ENCODE measurements at regions not wholly inside any gene's neighbourhood (a gene's known extent, or its start where the extent isn't known, plus 50 kb on each side); places are given as distances from the start of the nearest gene placed in this dataset.

DNA sequence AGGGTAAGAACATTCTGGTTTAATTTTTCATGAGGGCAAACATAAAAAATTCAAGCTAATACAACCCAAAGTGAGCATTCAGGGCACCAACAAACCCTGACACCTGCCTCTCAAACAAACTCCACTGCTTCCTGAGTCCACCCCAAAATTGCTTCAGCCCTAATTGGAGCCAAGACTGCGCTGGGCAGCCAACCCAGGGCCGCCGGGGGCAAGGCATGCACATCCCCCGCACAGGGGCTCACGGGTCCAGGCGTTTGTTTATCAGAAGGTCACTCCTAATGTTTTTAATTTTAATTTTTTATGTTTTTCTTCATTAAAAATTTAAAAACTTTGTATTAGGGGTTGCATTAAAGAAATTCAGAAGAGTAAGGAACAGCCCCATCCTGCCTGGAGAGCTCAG, 459.1 kb upstream of the CDH4 start:
- H3K9me3 ChIP-seq (ENCODE audit: control insufficient read depth, low read length) = no peaks in the 10 kb centered on the region
- WGBS = 75% methylated on average over 6 of the region's 6 CpGs
- intact Hi-C loops (cut with DNase I) = loop anchor here in 1 of 4 donors (5.0 kb wide), 1 partner anchor 49 kb away; no protein-coding TSS in a partner anchor
- H3K4me1 ChIP-seq (ENCODE audit: control insufficient read depth, insufficient read depth, low read length) = no peaks in the 10 kb centered on the region
- DNase-seq (no peak), ATAC-seq (no peak)
- H3K27me3 ChIP-seq (ENCODE audit: control insufficient read depth, insufficient read depth) = no peaks in the 10 kb centered on the region
- H3K27ac ChIP-seq (ENCODE audit: low read length) = no peak overlapping the region
- H3K4me3 ChIP-seq (ENCODE audit: low read length) = no peak overlapping the region

DNA sequence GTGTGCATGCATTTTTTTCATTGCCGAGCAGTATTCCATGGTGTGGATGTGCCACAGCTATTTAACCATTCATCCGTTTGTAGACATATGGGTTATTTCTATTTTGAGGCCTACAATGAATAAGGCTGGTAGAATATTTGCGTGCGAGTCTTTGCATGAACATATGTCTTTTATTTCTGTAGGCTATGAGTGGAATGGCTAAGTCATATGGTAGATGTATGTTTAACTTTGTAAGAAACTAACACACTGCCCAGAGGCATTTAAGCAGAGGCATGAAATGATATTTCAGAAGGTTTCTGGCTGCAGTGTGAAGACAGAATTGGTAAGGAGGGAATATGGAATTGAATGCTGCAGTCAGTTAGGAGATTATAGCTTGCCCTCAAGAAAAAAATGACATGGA, 457.4 kb upstream of the CDH4 start:
- Histone ChIP-seq H3K27ac (ENCODE audit: low read length) (no peak overlapping the region), H3K4me3 (ENCODE audit: low read length) (no peak overlapping the region), H3K9me3 (ENCODE audit: control insufficient read depth, low read length) (no peaks in the 10 kb centered on the region), H3K27me3 (ENCODE audit: control insufficient read depth, insufficient read depth) (no peaks in the 10 kb centered on the region), H3K4me1 (ENCODE audit: control insufficient read depth, insufficient read depth, low read length) (no peaks in the 10 kb centered on the region)
- no peak for DNase-seq
- ATAC-seq = no peak
- intact Hi-C loops (cut with DNase I) = loop anchor here in 1 of 4 donors (5.0 kb wide), 1 partner anchor 48 kb away; no protein-coding TSS in a partner anchor
- 92% methylated on average over 4 of the region's 4 CpGs for WGBS

DNA sequence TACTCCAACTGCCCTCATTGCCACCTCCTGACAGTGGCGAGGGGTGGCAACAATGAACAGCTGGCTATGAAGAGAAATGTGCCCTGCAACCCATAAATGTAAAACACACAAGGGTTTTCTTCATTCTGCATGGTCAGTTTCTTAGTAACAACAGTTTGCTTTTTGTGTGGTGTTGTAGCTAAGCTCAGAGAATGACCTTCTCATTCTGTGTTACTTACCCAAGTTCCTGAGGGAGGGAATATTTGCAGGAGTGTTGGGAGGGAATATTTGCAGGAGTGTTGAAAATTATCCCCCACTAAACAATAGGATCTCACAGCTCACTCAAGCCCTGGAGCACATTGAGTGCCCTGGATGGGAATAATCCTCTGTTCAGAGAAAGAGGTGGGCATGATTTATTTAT, 456.4 kb upstream of the CDH4 start:
- no peak for DNase-seq
- no peak for ATAC-seq
- Histone ChIP-seq H3K27me3 (ENCODE audit: control insufficient read depth, insufficient read depth) (no peaks in the 10 kb centered on the region), H3K4me1 (ENCODE audit: control insufficient read depth, insufficient read depth, low read length) (no peaks in the 10 kb centered on the region), H3K27ac (ENCODE audit: low read length) (no peak overlapping the region), H3K4me3 (ENCODE audit: low read length) (no peak overlapping the region), H3K9me3 (ENCODE audit: control insufficient read depth, low read length) (no peaks in the 10 kb centered on the region)
- intact Hi-C loops (cut with DNase I) = no loop called here
- 66% methylated on average over 1 of the region's 1 CpG for WGBS

DNA sequence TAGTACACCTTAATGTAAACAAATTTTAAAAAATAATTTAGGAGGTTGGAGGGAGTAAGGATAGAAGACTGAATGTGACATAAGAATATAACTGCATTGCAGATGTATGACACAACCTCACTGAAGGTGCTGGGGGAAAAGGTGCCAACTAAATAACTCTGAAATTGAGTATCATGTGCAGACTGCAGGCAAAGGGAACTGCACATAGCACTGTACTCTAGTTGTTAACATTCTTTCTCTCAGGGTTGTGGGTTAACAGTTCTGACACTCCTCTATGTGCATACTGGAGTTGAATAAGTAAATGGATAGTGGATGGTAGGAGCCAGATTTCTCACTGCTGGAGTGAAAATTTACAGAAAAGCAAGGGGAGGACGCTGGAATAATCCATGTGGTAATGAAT, 451.9 kb upstream of the CDH4 start:
- ATAC-seq (no peak), DNase-seq (no peak)
- no peak overlapping the region for H3K27ac ChIP-seq (ENCODE audit: low read length)
- no peak overlapping the region for H3K4me3 ChIP-seq (ENCODE audit: low read length)
- H3K9me3 ChIP-seq (ENCODE audit: control insufficient read depth, low read length) = no peaks in the 10 kb centered on the region
- 60% methylated on average over 1 of the region's 1 CpG for WGBS
- no peaks in the 10 kb centered on the region for H3K27me3 ChIP-seq (ENCODE audit: control insufficient read depth, insufficient read depth)
- intact Hi-C loops (cut with DNase I) = no loop called here
- no peaks in the 10 kb centered on the region for H3K4me1 ChIP-seq (ENCODE audit: control insufficient read depth, insufficient read depth, low read length)

DNA sequence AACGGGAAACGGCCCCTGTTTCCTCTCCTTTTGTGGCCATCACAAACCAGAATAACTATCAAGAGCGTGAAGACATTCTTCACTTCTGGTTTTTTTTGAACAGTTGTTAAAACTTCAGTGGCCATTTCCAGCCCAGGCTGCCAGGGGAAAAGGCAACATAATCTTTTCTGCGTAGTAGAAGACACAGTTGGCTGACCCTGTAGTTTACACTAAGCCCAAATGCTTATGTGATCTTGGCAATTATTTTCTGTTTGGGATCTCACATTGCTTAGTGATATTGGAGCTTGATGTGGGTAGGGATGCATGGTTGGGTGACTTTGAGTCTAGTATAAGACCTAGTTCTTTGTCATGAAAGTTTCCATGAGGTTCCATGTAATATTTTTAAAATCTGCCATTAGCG, 449.4 kb upstream of the CDH4 start:
- Histone ChIP-seq H3K27ac (ENCODE audit: low read length) (no peak overlapping the region), H3K9me3 (ENCODE audit: control insufficient read depth, low read length) (no peaks in the 10 kb centered on the region), H3K4me3 (ENCODE audit: low read length) (no peak overlapping the region), H3K27me3 (ENCODE audit: control insufficient read depth, insufficient read depth) (no peaks in the 10 kb centered on the region), H3K4me1 (ENCODE audit: control insufficient read depth, insufficient read depth, low read length) (no peaks in the 10 kb centered on the region)
- DNase-seq (no peak), ATAC-seq (no peak)
- intact Hi-C loops (cut with DNase I) = no loop called here
- 70% methylated on average over 5 of the region's 5 CpGs for WGBS

DNA sequence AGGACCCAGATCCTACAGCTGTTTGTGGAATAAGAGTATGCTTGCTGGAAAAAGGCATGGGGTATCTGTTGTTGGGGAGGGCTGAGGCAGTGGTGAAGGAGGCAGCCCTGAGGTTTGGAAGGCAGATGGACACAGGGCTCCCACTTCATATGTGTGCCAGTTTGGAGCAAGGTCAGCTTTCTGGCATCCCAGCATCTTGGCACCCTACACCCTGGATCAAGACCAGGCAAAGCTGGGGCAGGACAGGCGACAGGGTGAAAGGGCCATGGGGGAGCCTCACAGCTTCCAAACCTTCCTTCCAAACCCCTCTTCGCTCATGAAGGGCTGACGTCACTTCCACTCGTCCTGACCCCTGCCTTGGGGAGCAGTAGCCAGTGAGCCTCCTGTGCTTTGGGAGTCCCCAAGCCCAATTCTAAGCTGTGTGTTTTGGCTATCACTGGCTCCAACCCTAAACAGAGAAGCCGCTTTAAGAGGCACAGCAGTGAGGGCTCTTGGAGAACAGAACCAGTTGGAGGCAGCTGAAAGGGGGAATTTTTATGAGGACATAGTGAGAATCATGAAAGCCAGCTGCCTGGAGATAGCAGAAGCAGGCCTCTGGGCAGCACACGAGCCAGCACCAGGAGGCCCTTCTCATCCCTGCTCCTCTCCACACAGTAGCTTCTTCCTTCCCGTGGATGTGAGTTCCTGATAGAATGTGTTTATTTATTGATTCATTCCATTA, 448.6 kb upstream of the CDH4 start:
- 68% methylated on average over 7 of the region's 7 CpGs for WGBS

DNA sequence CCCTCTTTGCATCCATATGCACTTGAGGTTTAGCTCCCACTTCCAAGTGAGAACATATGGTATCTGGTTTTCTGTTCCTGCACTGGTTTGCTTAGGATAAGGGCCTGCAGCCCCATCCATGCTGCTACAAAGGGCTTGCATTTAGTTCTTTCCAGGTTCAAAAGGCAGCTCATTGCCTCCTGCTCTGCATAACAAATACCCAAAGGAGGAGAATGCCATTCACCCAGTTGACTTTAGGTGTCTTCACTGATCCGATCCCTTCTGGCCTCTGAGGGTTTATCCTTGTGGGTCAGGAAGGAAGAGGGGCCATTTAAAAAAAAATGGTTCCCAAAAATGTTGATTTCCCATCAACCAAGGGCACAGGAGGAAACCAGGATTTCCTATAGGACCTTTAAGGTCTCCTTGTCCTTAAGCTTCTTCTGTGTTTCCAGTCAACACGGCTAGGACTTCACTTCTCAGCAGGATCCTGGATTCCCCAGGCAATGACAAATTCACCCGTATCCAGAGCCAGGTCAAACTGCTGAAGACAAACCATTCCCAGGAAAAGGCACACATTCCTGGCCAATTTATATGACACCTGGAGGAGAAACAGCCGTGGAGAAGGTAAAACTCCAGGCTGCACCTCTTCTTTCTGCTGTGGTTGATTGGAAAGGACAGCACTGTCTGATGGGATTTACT, 447.7 kb upstream of the CDH4 start:
- Histone ChIP-seq H3K27ac (ENCODE audit: low read length) (no peak overlapping the region), H3K4me3 (ENCODE audit: low read length) (no peak overlapping the region), H3K9me3 (ENCODE audit: control insufficient read depth, low read length) (no peaks in the 10 kb centered on the region), H3K27me3 (ENCODE audit: control insufficient read depth, insufficient read depth) (no peaks in the 10 kb centered on the region), H3K4me1 (ENCODE audit: control insufficient read depth, insufficient read depth, low read length) (no peaks in the 10 kb centered on the region)
- DNase-seq (no peak), ATAC-seq (no peak)
- WGBS = 55% methylated on average over 4 of the region's 4 CpGs
- intact Hi-C loops (cut with DNase I) = no loop called here

More for the DNA sequence above, 448.6 kb upstream of the CDH4 start:
- ATAC-seq (no peak), DNase-seq (no peak)
- Histone ChIP-seq H3K27ac (ENCODE audit: low read length) (no peak overlapping the region), H3K27me3 (ENCODE audit: control insufficient read depth, insufficient read depth) (no peaks in the 10 kb centered on the region), H3K9me3 (ENCODE audit: control insufficient read depth, low read length) (no peaks in the 10 kb centered on the region), H3K4me1 (ENCODE audit: control insufficient read depth, insufficient read depth, low read length) (no peaks in the 10 kb centered on the region), H3K4me3 (ENCODE audit: low read length) (no peak overlapping the region)
- intact Hi-C loops (cut with DNase I) = no loop called here

DNA sequence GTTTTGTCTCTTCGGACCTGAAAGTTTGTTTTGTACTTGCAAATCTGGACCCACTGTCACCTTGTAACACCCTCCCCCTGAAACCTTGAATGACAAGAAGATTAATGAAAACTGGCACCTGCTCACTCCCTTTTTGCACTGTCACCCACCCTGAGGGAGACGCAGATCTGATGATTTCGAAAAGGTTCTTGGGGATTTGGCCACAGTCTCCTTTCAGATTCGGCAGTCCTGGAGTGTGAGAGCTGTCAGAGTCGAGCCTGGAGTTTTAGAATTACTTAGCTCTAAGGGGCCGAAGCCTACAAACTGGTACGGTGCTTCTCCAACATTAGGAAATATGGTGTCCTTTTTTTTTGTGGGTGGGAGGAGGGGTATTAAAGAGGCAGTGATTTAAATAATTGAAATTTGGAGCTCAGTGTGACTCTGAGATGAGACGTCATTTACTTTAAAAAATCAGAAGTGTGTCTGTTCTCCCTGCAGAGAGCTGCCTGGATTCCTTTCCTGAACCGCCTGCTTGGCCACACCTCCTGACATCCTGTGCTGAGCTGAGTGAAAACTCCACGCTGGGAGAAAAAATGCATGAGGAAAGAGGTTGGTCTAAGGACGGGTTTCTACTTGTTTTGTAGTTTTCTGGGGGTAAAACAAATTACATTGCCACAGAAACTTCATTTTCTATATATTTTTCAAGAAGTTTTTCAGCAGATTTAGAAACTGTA, 447.0 kb upstream of the CDH4 start:
- Histone ChIP-seq H3K9me3 (ENCODE audit: control insufficient read depth, low read length) (no peaks in the 10 kb centered on the region), H3K4me3 (ENCODE audit: low read length) (peak overlapping the region; percentile 21), H3K27me3 (ENCODE audit: control insufficient read depth, insufficient read depth) (no peaks in the 10 kb centered on the region), H3K4me1 (ENCODE audit: control insufficient read depth, insufficient read depth, low read length) (no peaks in the 10 kb centered on the region), H3K27ac (ENCODE audit: low read length) (no peak overlapping the region)
- intact Hi-C loops (cut with DNase I) = no loop called here
- 17% methylated on average over 11 of the region's 11 CpGs for WGBS
- ATAC-seq (no peak), DNase-seq (no peak)

DNA sequence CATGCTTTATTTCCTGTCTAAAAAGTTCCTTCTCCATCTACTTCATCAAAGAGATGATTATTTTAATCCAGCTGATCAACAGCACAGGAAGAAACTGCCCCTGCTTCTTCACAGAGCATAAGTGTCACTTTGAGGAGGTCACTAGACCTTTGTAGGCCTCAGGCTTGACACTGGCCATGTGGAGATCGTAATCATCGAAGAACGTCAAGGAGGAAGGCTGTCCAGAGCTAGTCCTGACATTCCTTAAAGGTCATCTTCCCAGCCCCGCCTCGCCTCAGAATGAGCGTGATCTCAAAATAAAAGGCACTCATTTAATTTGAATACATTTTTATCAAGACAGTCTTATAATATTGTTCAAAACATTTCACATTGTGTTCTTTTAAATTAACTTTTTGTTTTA, 445.7 kb upstream of the CDH4 start:
- intact Hi-C loops (cut with DNase I) = no loop called here
- H3K4me3 ChIP-seq (ENCODE audit: low read length) = no peak overlapping the region
- DNase-seq = no peak
- H3K27me3 ChIP-seq (ENCODE audit: control insufficient read depth, insufficient read depth) = no peaks in the 10 kb centered on the region
- no peak overlapping the region for H3K27ac ChIP-seq (ENCODE audit: low read length)
- WGBS = 59% methylated on average over 6 of the region's 6 CpGs
- H3K4me1 ChIP-seq (ENCODE audit: control insufficient read depth, insufficient read depth, low read length) = no peaks in the 10 kb centered on the region
- no peaks in the 10 kb centered on the region for H3K9me3 ChIP-seq (ENCODE audit: control insufficient read depth, low read length)
- ATAC-seq = no peak

DNA sequence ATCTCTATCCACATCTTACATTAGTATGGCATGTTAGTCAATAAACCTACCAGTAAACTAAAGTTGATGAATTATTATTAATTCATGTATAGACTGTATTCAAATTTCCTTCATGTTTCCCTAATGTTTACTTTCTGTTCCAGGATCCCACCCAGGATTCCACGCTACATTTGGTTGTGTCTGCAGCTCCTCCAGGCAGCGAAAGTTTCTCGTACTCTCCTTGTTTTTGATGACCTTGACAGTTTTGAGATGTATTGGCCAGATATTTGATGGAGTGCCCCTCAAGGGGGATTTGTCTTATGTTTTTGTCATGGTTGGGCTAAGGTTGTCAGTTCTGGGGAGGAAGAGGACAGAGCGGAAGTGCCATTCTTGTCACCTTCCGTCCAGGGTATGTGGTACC, 445.2 kb upstream of the CDH4 start:
- no peaks in the 10 kb centered on the region for H3K27me3 ChIP-seq (ENCODE audit: control insufficient read depth, insufficient read depth)
- no peaks in the 10 kb centered on the region for H3K9me3 ChIP-seq (ENCODE audit: control insufficient read depth, low read length)
- DNase-seq (no peak), ATAC-seq (no peak)
- WGBS = 91% methylated on average over 5 of the region's 5 CpGs
- intact Hi-C loops (cut with DNase I) = no loop called here
- H3K4me3 ChIP-seq (ENCODE audit: low read length) = no peak overlapping the region
- no peak overlapping the region for H3K27ac ChIP-seq (ENCODE audit: low read length)
- H3K4me1 ChIP-seq (ENCODE audit: control insufficient read depth, insufficient read depth, low read length) = no peaks in the 10 kb centered on the region

DNA sequence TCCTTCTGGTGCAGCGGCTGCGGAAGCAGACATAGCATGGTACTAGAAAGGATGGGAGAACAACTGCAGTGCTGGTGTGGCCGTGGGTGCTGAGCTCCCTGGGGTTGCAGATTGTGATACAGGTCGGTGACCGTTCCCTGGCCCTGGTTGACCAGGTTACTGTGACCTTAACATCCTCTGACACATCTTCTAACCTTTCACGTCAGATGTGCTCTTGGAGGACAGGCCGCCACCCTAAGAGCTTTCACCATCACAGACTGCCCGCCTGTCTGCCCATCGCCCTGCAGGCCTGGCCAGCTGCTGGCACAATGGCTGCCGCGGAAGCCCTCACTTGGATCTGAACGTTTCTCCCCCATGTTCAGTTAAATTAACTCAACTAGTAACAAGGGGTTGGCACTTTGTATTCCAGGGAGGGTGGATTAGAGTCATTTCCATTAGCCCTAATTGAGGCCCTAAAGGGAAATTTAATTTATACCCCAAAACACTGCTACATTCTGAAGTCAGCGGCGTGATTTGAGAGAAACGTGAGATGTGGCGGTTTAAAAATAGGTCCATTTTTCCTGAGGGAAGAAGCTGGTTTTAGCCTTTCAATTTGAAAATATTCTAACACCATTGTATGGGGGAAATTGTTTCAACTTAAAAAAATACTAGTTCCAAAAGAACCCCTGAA, 443.9 kb upstream of the CDH4 start:
- Histone ChIP-seq H3K4me1 (ENCODE audit: control insufficient read depth, insufficient read depth, low read length) (no peaks in the 10 kb centered on the region), H3K27me3 (ENCODE audit: control insufficient read depth, insufficient read depth) (no peaks in the 10 kb centered on the region), H3K4me3 (ENCODE audit: low read length) (no peak overlapping the region), H3K9me3 (ENCODE audit: control insufficient read depth, low read length) (no peaks in the 10 kb centered on the region), H3K27ac (ENCODE audit: low read length) (no peak overlapping the region)
- no peak for ATAC-seq
- 91% methylated on average over 16 of the region's 16 CpGs for WGBS
- intact Hi-C loops (cut with DNase I) = no loop called here
- DNase-seq = no peak

Data from right cardiac atrium (tissue), 5 donors.